GM19035 (cell line): ENCODE measurements at regions not wholly inside any gene's neighbourhood (a gene's known extent, or its start where the extent isn't known, plus 50 kb on each side); places are given as distances from the start of the nearest gene placed in this dataset.

Source experiments
- ATAC-seq: cut with Tn5 transposase; IDR thresholded peaks from one replicate; pipeline ENCODE4 v1.9.1; 2021; ENCODE audit not compliant: unreplicated experiment

- ATAC-seq: no peak
Observed at GRCh38 chr10:107269626-107270025, 105.1 kb upstream of the SORCS1 start.

- no peak for ATAC-seq
Observed at GRCh38 chr10:107264742-107265141, 100.2 kb upstream of the SORCS1 start.

- no peak for ATAC-seq
Observed at GRCh38 chr10:107244122-107244521, 79.6 kb upstream of the SORCS1 start.

GRCh38 chr10:107238275-107238674 is 73.8 kb upstream of the SORCS1 start:
- ATAC-seq: no peak

- no peak for ATAC-seq
Observed at GRCh38 chr10:107232013-107232412, 67.5 kb upstream of the SORCS1 start.

GRCh38 chr10:107230887-107231286 is 66.4 kb upstream of the SORCS1 start:
- ATAC-seq: no peak

GRCh38 chr10:107215681-107216080 is 51.2 kb upstream of the SORCS1 start:
- ATAC-seq: no peak
